ENCODE measurements at regions not wholly inside any gene's neighbourhood (a gene's known extent, or its start where the extent isn't known, plus 50 kb on each side); places are given as distances from the start of the nearest gene placed in this dataset.

DNA sequence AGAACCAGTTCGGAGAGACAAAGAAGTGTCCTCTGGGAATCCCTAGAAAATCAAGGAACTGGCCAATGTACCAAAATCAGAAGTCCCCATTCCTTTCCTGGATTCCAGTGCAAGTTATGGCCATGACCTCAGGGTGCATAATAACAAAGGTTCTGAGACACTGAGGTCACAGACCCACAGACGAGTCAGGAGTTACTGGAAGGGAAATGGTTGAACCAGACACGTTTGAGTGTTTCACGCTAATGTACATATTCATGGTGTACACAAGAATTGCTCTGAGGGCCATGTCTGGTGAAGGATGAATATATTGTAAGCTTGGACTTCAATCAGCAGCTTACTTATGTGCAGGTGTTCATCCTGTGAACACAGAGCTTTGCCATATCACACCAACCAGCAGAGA is 58.6 kb upstream of the KLHL29 start:
- no peak for DNase-seq

DNA sequence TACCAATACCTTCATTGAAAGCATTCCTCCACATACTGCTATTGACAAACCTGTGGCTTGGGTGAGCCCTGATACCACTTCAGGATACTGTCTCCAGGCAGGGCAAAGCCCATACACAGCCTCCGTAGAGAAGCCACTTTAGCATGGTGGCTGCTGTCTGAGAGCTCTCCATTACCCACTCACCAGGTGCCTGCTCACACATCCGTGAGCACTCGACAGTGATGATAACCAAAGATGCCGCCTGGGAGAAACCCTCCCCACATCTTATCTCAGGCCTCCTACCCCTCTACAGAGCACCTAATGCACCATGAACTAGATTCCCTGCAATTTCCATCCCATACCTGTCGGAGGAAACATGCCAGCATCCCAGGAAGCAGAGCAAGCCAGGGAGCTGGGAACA is 57.6 kb upstream of the KLHL29 start:
- DNase-seq = no peak

DNA sequence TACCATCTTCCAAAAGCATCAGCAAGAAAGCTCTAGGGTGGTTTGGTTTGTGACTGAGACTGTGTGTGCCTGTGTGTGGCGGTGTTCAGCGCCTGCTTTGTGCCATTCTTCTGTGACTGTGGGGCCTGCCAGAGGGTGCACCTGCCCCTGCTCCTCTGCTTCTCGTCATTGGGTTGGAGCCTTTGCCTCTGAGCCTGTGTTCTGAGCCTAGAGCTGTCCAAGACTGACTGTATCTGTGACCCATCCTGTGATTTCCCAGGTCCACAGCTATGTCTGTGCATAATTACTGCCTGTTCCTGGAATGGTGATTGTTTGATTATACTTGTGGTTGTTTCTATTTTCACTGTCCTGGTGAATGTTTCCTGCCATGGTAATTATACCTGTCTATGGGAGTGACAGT is 57.1 kb upstream of the KLHL29 start:
- no peak for DNase-seq

DNA sequence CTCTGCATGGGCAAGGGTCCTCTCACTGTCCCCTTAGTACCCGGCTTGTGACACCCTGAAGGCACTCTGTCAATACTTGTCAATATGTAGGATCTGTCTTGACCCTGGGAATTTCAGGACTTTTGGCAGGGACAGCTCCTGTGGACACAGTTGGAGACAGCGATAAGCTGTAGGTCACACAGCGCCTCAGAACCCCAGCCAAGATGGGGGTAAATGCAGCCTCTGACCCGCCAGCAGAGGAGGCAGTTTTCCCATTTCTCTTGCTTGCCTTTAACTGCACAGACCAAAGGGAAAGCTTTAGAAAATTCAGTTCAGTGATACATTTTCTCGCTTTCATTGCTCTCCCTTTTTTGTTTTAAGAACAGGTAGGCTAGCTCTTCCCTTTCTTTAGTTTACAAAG is 54.8 kb upstream of the KLHL29 start:
- no peak for DNase-seq
